ENCODE measurements at regions not wholly inside any gene's neighbourhood (a gene's known extent, or its start where the extent isn't known, plus 50 kb on each side); places are given as distances from the start of the nearest gene placed in this dataset.

DNA sequence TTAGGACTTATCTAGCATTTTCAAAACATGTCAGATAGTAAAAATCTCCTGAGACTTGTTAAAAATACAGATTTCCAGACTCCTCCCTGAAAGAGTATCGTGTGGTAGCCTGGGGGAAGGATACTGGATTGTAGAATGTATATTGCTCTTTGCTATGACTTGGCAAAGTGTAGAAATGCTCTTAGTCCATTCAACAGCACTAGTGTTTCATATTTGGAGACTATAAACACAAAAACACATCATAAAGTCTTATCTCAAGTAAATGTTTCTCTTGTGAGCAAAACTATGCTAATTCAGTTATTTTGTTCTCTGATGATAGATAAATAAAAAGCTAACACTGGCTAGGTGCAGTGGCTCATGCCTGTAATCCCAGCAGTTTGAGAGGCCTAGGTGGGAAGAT lies 137.5 kb upstream of the PRPS1L1 start:
- TF ChIP-seq, protein P1, sequence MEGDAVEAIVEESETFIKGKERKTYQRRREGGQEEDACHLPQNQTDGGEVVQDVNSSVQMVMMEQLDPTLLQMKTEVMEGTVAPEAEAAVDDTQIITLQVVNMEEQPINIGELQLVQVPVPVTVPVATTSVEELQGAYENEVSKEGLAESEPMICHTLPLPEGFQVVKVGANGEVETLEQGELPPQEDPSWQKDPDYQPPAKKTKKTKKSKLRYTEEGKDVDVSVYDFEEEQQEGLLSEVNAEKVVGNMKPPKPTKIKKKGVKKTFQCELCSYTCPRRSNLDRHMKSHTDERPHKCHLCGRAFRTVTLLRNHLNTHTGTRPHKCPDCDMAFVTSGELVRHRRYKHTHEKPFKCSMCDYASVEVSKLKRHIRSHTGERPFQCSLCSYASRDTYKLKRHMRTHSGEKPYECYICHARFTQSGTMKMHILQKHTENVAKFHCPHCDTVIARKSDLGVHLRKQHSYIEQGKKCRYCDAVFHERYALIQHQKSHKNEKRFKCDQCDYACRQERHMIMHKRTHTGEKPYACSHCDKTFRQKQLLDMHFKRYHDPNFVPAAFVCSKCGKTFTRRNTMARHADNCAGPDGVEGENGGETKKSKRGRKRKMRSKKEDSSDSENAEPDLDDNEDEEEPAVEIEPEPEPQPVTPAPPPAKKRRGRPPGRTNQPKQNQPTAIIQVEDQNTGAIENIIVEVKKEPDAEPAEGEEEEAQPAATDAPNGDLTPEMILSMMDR (conservative IDR thresholded peaks at IDR 0.05 in 1 of 2, IDR thresholded peaks at IDR 0.05 in 1 of 2; ENCODE audit: extremely low read depth in 1 of 2, insufficient read depth in 1 of 2, low read depth in 1 of 2, low read length in 2 of 2), result no peak
- no peak for TF ChIP-seq EZH2 (IDR thresholded peaks at IDR 0.05; ENCODE audit: borderline replicate concordance, low read length)
